CD4-positive, alpha-beta T cell (primary cell): ENCODE measurements at regions not wholly inside any gene's neighbourhood (a gene's known extent, or its start where the extent isn't known, plus 50 kb on each side); places are given as distances from the start of the nearest gene placed in this dataset.

Experiments used
- ATAC-seq: fragments of 200-7000 bp; cut with Tn5 transposase; one replicate; pipeline ENCODE4 v1.10.0; 2022; ENCODE audit warnings: mild to moderate bottlenecking; ENCODE audit not compliant: poor library complexity
- CTCF ChIA-PET: fragments of 350-600 bp; sonication (Branson Sonifier 250); formaldehyde crosslinking; loops from one replicate; lab custom pipeline; 2021; ENCODE audit warnings: antibody characterized with exemption, inconsistent platforms; lab: Charles Lee
- POLR2A ChIA-PET: fragments of 350-600 bp; sonication (Branson Sonifier 250); formaldehyde crosslinking; loops from one replicate; lab custom pipeline; 2021; ENCODE audit warnings: antibody characterized with exemption, inconsistent platforms; lab: Charles Lee
- DNase-seq, 14 experiments: peaks; one replicate each; pipeline ENCODE4 v3.0.0-alpha.2; 2013 to 2020; ENCODE audit warnings: mixed read lengths in 2 of 14
- H3K27ac ChIP-seq, 2 donors: one replicate each; pipeline versions ENCODE4 v1.5.1 to v1.7.0; 2013; ENCODE audit warnings: low read length in 2 of 2, low read depth in 1 of 2, mild to moderate bottlenecking in 1 of 2
- H3K27me3 ChIP-seq, 2 experiments: 1 replicate in 1 of 2; 2 replicates in 1 of 2; pipeline versions ENCODE4 v1.6.1 to v1.7.0; 2013; ENCODE audit warnings: low read length in 2 of 2, control low read depth in 1 of 2, mild to moderate bottlenecking in 1 of 2, moderate library complexity in 1 of 2; ENCODE audit not compliant: insufficient read depth in 2 of 2, control insufficient read depth in 1 of 2
- H3K36me3 ChIP-seq: one replicate; pipeline ENCODE4 v1.6.1; 2013; ENCODE audit warnings: low read length, control low read depth; ENCODE audit not compliant: insufficient read depth
- H3K4me1 ChIP-seq: one replicate; pipeline ENCODE4 v1.6.1; 2013; ENCODE audit warnings: low read length, control low read depth; ENCODE audit not compliant: insufficient read depth
- H3K4me3 ChIP-seq: one replicate; pipeline ENCODE4 v1.5.1; 2013; ENCODE audit warnings: mild to moderate bottlenecking, low read length, moderate library complexity
- H3K9me3 ChIP-seq, 2 experiments: 1 replicate in 1 of 2; 2 replicates in 1 of 2; pipeline versions ENCODE4 v1.6.1 to v1.7.0; 2013; ENCODE audit warnings: low read length in 2 of 2, mild to moderate bottlenecking in 2 of 2, control low read depth in 1 of 2, moderate library complexity in 1 of 2; ENCODE audit not compliant: control insufficient read depth in 1 of 2, insufficient read depth in 1 of 2
- H3K27ac Mint-ChIP-seq: one replicate; pipeline ENCODE4 v1.8.0; 2020; ENCODE audit warnings: mixed read lengths
- H3K27me3 Mint-ChIP-seq: one replicate; pipeline ENCODE4 v1.8.0; 2021; ENCODE audit warnings: mixed read lengths
- H3K36me3 Mint-ChIP-seq: one replicate; pipeline ENCODE4 v1.8.0; 2021; ENCODE audit warnings: low read depth, mixed read lengths
- H3K4me1 Mint-ChIP-seq: one replicate; pipeline ENCODE4 v1.8.0; 2021; ENCODE audit warnings: low read depth, mixed read lengths
- H3K4me3 Mint-ChIP-seq: one replicate; pipeline ENCODE4 v1.8.0; 2020; ENCODE audit warnings: mild to moderate bottlenecking, mixed read lengths
- H3K9me3 Mint-ChIP-seq: one replicate; pipeline ENCODE4 v1.8.0; 2020; ENCODE audit warnings: mixed read lengths
- intact Hi-C, 2 experiments: fragments of 100-400 bp; cut with DNase I in 1 of 2; cut with micrococcal nuclease in 1 of 2; formaldehyde crosslinking; loops; one replicate each; pipeline versions ENCODE4 v1.15.1 to v1.9.0; 2023 to 2025; cut with DNase I, micrococcal nuclease
- TF ChIP-seq, protein P1 (sequence below): fragments of 200-600 bp; IDR thresholded peaks from one replicate; pipeline ENCODE4 v1.8.0; 2022; ENCODE audit warnings: antibody characterized with exemption, mild to moderate bottlenecking

DNA sequence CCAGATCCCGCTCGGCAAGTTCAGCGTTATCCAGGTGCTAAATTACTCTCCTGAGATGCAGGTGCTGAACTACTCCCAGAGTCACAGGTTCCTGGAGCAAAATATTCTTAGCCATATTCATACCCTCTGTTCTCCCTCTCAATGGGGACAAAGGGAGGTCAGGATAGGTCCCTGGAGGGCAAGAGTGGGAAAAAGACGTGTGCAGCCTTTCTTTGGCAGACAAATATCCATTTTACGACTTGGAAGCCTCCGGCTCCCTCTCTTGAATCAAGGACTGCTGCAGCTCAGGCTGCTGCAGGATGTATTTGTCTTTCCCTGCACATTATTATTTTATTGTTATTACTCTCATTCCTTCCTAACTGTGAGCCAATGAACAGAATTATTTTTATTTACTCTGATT is 590.2 kb downstream of the NR2F1-AS1 start:
- Mint-ChIP-seq H3K4me3 (no peak overlapping the region), H3K27me3 (no peaks in the 10 kb centered on the region), H3K36me3 (no peaks in the 10 kb centered on the region), H3K9me3 (peaks cover 12% of the 10 kb centered on the region), H3K27ac (no peak overlapping the region), H3K4me1 (no peaks in the 10 kb centered on the region)
- ChIA-PET POLR2A (no interaction called here), CTCF (no interaction called here)
- DNase-seq (no peak), ATAC-seq (no peak)
- Histone ChIP-seq H3K4me3 (no peak overlapping the region), H3K27ac (no peak overlapping the region), H3K27me3 (no peaks in the 10 kb centered on the region), H3K9me3 (peaks cover 0 to 4% of the 10 kb centered on the region in 2 experiments), H3K4me1 (no peaks in the 10 kb centered on the region), H3K36me3 (no peaks in the 10 kb centered on the region)
- TF ChIP-seq, protein P1, sequence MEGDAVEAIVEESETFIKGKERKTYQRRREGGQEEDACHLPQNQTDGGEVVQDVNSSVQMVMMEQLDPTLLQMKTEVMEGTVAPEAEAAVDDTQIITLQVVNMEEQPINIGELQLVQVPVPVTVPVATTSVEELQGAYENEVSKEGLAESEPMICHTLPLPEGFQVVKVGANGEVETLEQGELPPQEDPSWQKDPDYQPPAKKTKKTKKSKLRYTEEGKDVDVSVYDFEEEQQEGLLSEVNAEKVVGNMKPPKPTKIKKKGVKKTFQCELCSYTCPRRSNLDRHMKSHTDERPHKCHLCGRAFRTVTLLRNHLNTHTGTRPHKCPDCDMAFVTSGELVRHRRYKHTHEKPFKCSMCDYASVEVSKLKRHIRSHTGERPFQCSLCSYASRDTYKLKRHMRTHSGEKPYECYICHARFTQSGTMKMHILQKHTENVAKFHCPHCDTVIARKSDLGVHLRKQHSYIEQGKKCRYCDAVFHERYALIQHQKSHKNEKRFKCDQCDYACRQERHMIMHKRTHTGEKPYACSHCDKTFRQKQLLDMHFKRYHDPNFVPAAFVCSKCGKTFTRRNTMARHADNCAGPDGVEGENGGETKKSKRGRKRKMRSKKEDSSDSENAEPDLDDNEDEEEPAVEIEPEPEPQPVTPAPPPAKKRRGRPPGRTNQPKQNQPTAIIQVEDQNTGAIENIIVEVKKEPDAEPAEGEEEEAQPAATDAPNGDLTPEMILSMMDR: no peak
- intact Hi-C loops: no loop called here

DNA sequence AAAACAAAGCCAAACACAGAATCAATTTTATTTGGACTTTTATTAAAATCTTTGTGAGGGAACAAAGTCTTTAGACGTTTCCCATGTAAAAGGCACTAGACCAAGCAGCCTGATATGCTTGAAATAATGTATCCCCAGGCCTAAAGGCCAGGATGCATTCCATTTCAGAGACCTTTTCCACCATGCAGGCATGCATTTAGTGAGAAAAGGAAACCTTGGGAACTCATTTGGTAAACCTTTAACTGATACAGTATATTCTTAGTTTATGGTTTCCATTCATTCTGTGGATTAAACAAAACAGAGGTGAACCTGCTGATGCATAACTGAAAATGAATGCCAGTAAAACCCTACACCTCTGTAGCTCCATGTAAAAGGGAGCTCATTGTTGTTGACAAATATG is 600.0 kb downstream of the NR2F1-AS1 start:
- H3K36me3 ChIP-seq: no peaks in the 10 kb centered on the region
- H3K27me3 Mint-ChIP-seq: no peaks in the 10 kb centered on the region
- H3K4me1 ChIP-seq: no peaks in the 10 kb centered on the region
- H3K4me3 Mint-ChIP-seq: no peak overlapping the region
- intact Hi-C loops: no loop called here
- no peak overlapping the region for H3K27ac ChIP-seq
- H3K9me3 Mint-ChIP-seq: peaks cover 3% of the 10 kb centered on the region
- POLR2A ChIA-PET: no interaction called here
- CTCF ChIA-PET: no interaction called here
- peaks cover 0 to 2% of the 10 kb centered on the region in 2 experiments for H3K9me3 ChIP-seq
- H3K4me1 Mint-ChIP-seq: no peaks in the 10 kb centered on the region
- no peak for ATAC-seq
- DNase-seq: no peak
- H3K4me3 ChIP-seq: no peak overlapping the region
- no peak overlapping the region for H3K27ac Mint-ChIP-seq
- H3K27me3 ChIP-seq: no peaks in the 10 kb centered on the region
- TF ChIP-seq, protein P1: no peak
- H3K36me3 Mint-ChIP-seq: no peaks in the 10 kb centered on the region

DNA sequence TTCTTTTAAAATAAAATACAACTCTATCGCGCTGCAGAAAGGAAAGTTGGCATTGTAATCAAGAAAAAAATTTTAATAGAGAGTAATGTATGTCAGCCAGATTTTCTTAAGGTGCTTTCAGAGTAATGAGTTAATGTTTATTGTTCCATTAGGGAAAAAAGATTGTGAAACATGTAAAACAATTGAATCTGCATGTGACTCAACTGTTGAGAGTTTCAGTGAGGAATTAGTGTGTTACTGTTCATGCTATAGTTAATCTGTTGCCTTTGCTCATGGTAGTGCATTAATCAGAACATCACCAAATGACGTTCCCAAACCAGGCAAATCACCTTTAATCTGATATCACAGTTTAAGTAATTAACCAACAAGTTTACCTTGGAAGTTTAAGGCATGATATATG is 600.5 kb downstream of the NR2F1-AS1 start:
- CTCF ChIA-PET: no interaction called here
- POLR2A ChIA-PET: no interaction called here
- Histone ChIP-seq H3K4me1 (no peaks in the 10 kb centered on the region), H3K27ac (no peak overlapping the region), H3K9me3 (no peaks in the 10 kb centered on the region), H3K36me3 (no peaks in the 10 kb centered on the region), H3K27me3 (no peaks in the 10 kb centered on the region), H3K4me3 (no peak overlapping the region)
- no peaks in the 10 kb centered on the region for H3K36me3 Mint-ChIP-seq
- intact Hi-C loops: no loop called here
- TF ChIP-seq, protein P1: no peak
- ATAC-seq: no peak
- H3K27me3 Mint-ChIP-seq: no peaks in the 10 kb centered on the region
- no peak overlapping the region for H3K4me3 Mint-ChIP-seq
- H3K27ac Mint-ChIP-seq: no peak overlapping the region
- DNase-seq: no peak
- H3K4me1 Mint-ChIP-seq: no peaks in the 10 kb centered on the region
- peaks cover 3% of the 10 kb centered on the region for H3K9me3 Mint-ChIP-seq
